GM12878 (cell line): ENCODE measurements at regions not wholly inside any gene's neighbourhood (a gene's known extent, or its start where the extent isn't known, plus 50 kb on each side); places are given as distances from the start of the nearest gene placed in this dataset.

ENCODE experiments used
- ATAC-seq: fragments of 200-7000 bp; cut with Tn5 transposase; 3 replicates; pipeline ENCODE4 v1.9.1; 2020; ENCODE audit warnings: mild to moderate bottlenecking, moderate library complexity
- BruUV-seq: library from RNA; stranded (reverse); fragments of 400-500 nt; replicated peaks from 2 replicates; lab custom pipeline; 2021; lab: Mats Ljungman, UMichigan
- CTCF ChIA-PET: fragments of 300-600 bp; sonication (Branson Sonifier 250); formaldehyde crosslinking; extraction: SDS; loops from one replicate; lab custom pipeline; 2021; ENCODE audit warnings: inconsistent platforms; lab: Yijun Ruan, JAX
- POLR2A ChIA-PET: fragments of 350-600 bp; formaldehyde crosslinking; extraction: SDS; loops from one replicate; lab custom pipeline; 2021; ENCODE audit warnings: inconsistent platforms; lab: Charles Lee
- RAD21 ChIA-PET: fragments of 300-600 bp; sonication (Branson Sonifier 250); formaldehyde crosslinking; loops from one replicate; lab custom pipeline; 2023; ENCODE audit warnings: antibody characterized with exemption; ENCODE audit not compliant: unreplicated experiment; lab: Charles Lee
- SMC1A ChIA-PET: fragments of 300-600 bp; sonication (Branson Sonifier 250); formaldehyde crosslinking; loops from one replicate; lab custom pipeline; 2023; ENCODE audit not compliant: unreplicated experiment, uncharacterized antibody; lab: Charles Lee
- DNase-seq: peaks from one replicate; pipeline ENCODE4 v3.0.0-alpha.2; 2011; ENCODE audit warnings: low read depth, low spot score
- FAIRE-seq: peaks from 3 replicates; lab custom pipeline; 2011; peaks lifted over from hg19 to GRCh38; lab: Jason Lieb, UNC
- H2AFZ ChIP-seq: 2 replicates; pipeline ENCODE4 v1.6.0; 2011; ENCODE audit warnings: low read depth, low read length, control low read depth; ENCODE audit not compliant: control insufficient read depth
- H3K27ac ChIP-seq: 2 replicates; pipeline ENCODE4 v1.5.1; 2011; ENCODE audit warnings: control low read depth; ENCODE audit not compliant: control insufficient read depth, insufficient read depth
- H3K27me3 ChIP-seq, 2 experiments: replicated peaks in 1 of 2; 2 replicates each; pipeline versions ENCODE4 v1.6.0 to v1.6.1; 2011; ENCODE audit warnings: low read length in 1 of 2; ENCODE audit not compliant: control insufficient read depth in 2 of 2, insufficient read depth in 2 of 2
- H3K36me3 ChIP-seq, 2 experiments: 2 replicates each; pipeline ENCODE4 v1.5.1; 2011; ENCODE audit warnings: low read length in 1 of 2; ENCODE audit not compliant: control insufficient read depth in 2 of 2, insufficient read depth in 2 of 2
- H3K4me1 ChIP-seq: 2 replicates; pipeline ENCODE4 v1.6.1; 2011; ENCODE audit warnings: mild to moderate bottlenecking, low read length, moderate library complexity, mixed read lengths; ENCODE audit not compliant: control insufficient read depth, insufficient read depth
- H3K4me2 ChIP-seq: 2 replicates; pipeline ENCODE4 v1.6.0; 2011; ENCODE audit warnings: control low read depth; ENCODE audit not compliant: control insufficient read depth, insufficient read depth
- H3K4me3 ChIP-seq: fragments of 200-600 bp; sonication (generic); 2 replicates; pipeline ENCODE4 v1.5.1; 2016
- H3K79me2 ChIP-seq: 2 replicates; pipeline ENCODE4 v1.6.0; 2011; ENCODE audit warnings: low read length; ENCODE audit not compliant: control insufficient read depth, insufficient read depth
- H3K9ac ChIP-seq: 2 replicates; pipeline ENCODE4 v1.8.0; 2011; ENCODE audit warnings: low read length, control low read depth, mixed read lengths; ENCODE audit not compliant: control insufficient read depth, insufficient read depth
- H3K9me3 ChIP-seq: replicated peaks from 3 replicates; pipeline ENCODE4 v1.5.1; 2011; ENCODE audit warnings: mild to moderate bottlenecking, low read length; ENCODE audit not compliant: control insufficient read depth, insufficient read depth
- H4K20me1 ChIP-seq: 2 replicates; pipeline ENCODE4 v1.6.0; 2011; ENCODE audit not compliant: control insufficient read depth, insufficient read depth
- BRCA1 ChIP-seq: IDR thresholded peaks from 2 replicates; pipeline ENCODE4 v1.6.1; 2011; ENCODE audit warnings: low read depth, low read length, improper control_type of control experiment
- PAX5 ChIP-seq: IDR thresholded peaks from 2 replicates; pipeline ENCODE4 v1.6.1; 2011; ENCODE audit warnings: low read depth, low read length, borderline replicate concordance
- SPI1 ChIP-seq: IDR thresholded peaks from 2 replicates; pipeline ENCODE4 v1.6.1; 2011; ENCODE audit warnings: low read depth, mild to moderate bottlenecking, low read length, moderate library complexity, borderline replicate concordance; ENCODE audit not compliant: insufficient read depth
- YBX1 ChIP-seq: fragments of 450-650 bp; IDR thresholded peaks from 2 replicates; pipeline ENCODE4 v1.6.1; 2016; ENCODE audit warnings: antibody characterized with exemption
- ZSCAN29 ChIP-seq: fragments of 450-650 bp; IDR thresholded peaks from 2 replicates; pipeline ENCODE4 v1.6.1; 2017; ENCODE audit warnings: mild to moderate bottlenecking, moderate library complexity
- WGBS: methylation state at CpG from one replicate; pipeline ENCODE4 v1.1.6; 2016; ENCODE audit warnings: low lambda C conversion rate; ENCODE audit not compliant: insufficient replicate concordance, insufficient coverage; ENCODE audit errors: missing lambda C conversion rate; 5-methylcytosine and 5-hydroxymethylcytosine counted together
- in situ Hi-C: fragments of 300-500 bp; cut with MboI; formaldehyde crosslinking; loops from 9 replicates; pipeline ENCODE4 v1.14.3; 2018; ENCODE audit warnings: mixed read lengths
- intact Hi-C: fragments of 100-400 bp; cut with micrococcal nuclease; formaldehyde crosslinking; loops from one replicate; pipeline ENCODE4 v1.14.2; 2022; ENCODE audit not compliant: unreplicated experiment
- TF ChIP-seq, protein P1 (sequence below): IDR thresholded peaks from 2 replicates; pipeline ENCODE4 v1.6.1; 2012; ENCODE audit warnings: mild to moderate bottlenecking, low read depth, low read length
- TF ChIP-seq, protein P2 (sequence below): fragments of 450-650 bp; IDR thresholded peaks from 2 replicates; pipeline ENCODE4 v1.6.1; 2014; ENCODE audit warnings: mild to moderate bottlenecking
- TF ChIP-seq, protein P3 (sequence below): IDR thresholded peaks from 2 replicates; pipeline ENCODE4 v1.6.1; 2011; ENCODE audit warnings: low read depth, low read length, improper control_type of control experiment, borderline replicate concordance
- TF ChIP-seq, protein P4 (sequence below): fragments of 450-650 bp; IDR thresholded peaks from 2 replicates; pipeline ENCODE4 v1.6.1; 2017; ENCODE audit warnings: mild to moderate bottlenecking
- TF ChIP-seq, protein P5 (sequence below): fragments of 450-650 bp; formaldehyde crosslinking; IDR thresholded peaks from 2 replicates; pipeline ENCODE4 v1.4.0; 2022; ENCODE audit warnings: mild to moderate bottlenecking, moderate library complexity

DNA sequence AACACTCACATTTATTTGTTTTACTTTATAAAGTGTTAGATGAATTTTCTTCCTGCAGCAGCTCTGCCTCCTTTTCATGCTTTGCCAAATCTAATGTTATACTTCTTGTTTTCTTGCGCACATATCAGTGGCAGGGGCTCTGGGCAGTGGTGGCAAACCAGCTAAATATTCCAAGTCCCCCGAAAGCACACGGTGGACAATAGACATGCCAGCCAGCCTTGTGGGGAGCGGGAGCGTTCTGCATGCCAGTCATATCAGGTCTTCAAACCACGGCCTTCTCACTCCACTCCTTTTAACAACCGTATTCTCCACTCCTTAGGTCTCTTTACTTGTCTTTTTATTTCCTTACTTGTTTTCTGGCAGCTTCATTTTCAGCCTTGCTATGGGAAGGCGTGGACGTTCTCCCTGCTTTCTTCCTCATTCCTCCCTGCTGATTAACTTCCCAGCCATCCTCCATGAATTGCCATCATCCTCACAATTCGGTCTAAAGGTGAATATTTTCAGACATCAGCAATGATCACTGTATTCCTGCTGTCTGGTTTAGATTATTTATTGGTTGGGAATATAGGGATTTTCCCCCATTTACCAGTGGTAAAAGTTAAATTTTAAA is 77.1 kb upstream of the WASF3 start:
- FAIRE-seq (no peak), DNase-seq (no peak), ATAC-seq (no peak)
- H3K9me3 ChIP-seq, result no peaks in the 10 kb centered on the region
- no peak overlapping the region for H3K4me3 ChIP-seq
- ChIA-PET POLR2A (no interaction called here), CTCF (interaction anchor here (1.1 to 3.7 kb wide), 2 partner anchors 219 to 295 kb away, joined by 3 to 30 read pairs; no protein-coding TSS in a partner anchor), SMC1A (interaction anchor here (0.6 to 1.1 kb wide), 2 partner anchors 295 to 1247 kb away, joined by 3 to 6 read pairs; no protein-coding TSS in a partner anchor), RAD21 (interaction anchor here (0.8 to 1.5 kb wide), 2 partner anchors 216 to 296 kb away, joined by 4 to 5 read pairs; no protein-coding TSS in a partner anchor)
- no peaks in the 10 kb centered on the region for H3K36me3 ChIP-seq
- no peaks in the 10 kb centered on the region for H4K20me1 ChIP-seq
- in situ Hi-C loops, result no loop called here
- peaks cover 0 to 3% of the 10 kb centered on the region in 2 experiments; a peak in 2 of 4 replicates for H3K27me3 ChIP-seq
- no peaks in the 10 kb centered on the region for H3K4me1 ChIP-seq
- 23% methylated on average over 10 of the region's 10 CpGs for WGBS
- H2AFZ ChIP-seq, result no peak overlapping the region
- no peak overlapping the region for H3K9ac ChIP-seq
- no TSS peak for BruUV-seq
- no peak overlapping the region for H3K27ac ChIP-seq
- no peak overlapping the region for H3K4me2 ChIP-seq
- H3K79me2 ChIP-seq, result no peaks in the 10 kb centered on the region
- intact Hi-C loops, result no loop called here
- TF ChIP-seq SPI1 (no peak), YBX1 (no peak), BRCA1 (no peak), ZSCAN29 (no peak), PAX5 (no peak)
- TF ChIP-seq, protein P1, sequence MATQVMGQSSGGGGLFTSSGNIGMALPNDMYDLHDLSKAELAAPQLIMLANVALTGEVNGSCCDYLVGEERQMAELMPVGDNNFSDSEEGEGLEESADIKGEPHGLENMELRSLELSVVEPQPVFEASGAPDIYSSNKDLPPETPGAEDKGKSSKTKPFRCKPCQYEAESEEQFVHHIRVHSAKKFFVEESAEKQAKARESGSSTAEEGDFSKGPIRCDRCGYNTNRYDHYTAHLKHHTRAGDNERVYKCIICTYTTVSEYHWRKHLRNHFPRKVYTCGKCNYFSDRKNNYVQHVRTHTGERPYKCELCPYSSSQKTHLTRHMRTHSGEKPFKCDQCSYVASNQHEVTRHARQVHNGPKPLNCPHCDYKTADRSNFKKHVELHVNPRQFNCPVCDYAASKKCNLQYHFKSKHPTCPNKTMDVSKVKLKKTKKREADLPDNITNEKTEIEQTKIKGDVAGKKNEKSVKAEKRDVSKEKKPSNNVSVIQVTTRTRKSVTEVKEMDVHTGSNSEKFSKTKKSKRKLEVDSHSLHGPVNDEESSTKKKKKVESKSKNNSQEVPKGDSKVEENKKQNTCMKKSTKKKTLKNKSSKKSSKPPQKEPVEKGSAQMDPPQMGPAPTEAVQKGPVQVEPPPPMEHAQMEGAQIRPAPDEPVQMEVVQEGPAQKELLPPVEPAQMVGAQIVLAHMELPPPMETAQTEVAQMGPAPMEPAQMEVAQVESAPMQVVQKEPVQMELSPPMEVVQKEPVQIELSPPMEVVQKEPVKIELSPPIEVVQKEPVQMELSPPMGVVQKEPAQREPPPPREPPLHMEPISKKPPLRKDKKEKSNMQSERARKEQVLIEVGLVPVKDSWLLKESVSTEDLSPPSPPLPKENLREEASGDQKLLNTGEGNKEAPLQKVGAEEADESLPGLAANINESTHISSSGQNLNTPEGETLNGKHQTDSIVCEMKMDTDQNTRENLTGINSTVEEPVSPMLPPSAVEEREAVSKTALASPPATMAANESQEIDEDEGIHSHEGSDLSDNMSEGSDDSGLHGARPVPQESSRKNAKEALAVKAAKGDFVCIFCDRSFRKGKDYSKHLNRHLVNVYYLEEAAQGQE, result no peak
- TF ChIP-seq, protein P2, sequence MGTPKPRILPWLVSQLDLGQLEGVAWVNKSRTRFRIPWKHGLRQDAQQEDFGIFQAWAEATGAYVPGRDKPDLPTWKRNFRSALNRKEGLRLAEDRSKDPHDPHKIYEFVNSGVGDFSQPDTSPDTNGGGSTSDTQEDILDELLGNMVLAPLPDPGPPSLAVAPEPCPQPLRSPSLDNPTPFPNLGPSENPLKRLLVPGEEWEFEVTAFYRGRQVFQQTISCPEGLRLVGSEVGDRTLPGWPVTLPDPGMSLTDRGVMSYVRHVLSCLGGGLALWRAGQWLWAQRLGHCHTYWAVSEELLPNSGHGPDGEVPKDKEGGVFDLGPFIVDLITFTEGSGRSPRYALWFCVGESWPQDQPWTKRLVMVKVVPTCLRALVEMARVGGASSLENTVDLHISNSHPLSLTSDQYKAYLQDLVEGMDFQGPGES, result no peak
- TF ChIP-seq, protein P3, sequence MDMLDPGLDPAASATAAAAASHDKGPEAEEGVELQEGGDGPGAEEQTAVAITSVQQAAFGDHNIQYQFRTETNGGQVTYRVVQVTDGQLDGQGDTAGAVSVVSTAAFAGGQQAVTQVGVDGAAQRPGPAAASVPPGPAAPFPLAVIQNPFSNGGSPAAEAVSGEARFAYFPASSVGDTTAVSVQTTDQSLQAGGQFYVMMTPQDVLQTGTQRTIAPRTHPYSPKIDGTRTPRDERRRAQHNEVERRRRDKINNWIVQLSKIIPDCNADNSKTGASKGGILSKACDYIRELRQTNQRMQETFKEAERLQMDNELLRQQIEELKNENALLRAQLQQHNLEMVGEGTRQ, result no peak
- TF ChIP-seq, protein P4, sequence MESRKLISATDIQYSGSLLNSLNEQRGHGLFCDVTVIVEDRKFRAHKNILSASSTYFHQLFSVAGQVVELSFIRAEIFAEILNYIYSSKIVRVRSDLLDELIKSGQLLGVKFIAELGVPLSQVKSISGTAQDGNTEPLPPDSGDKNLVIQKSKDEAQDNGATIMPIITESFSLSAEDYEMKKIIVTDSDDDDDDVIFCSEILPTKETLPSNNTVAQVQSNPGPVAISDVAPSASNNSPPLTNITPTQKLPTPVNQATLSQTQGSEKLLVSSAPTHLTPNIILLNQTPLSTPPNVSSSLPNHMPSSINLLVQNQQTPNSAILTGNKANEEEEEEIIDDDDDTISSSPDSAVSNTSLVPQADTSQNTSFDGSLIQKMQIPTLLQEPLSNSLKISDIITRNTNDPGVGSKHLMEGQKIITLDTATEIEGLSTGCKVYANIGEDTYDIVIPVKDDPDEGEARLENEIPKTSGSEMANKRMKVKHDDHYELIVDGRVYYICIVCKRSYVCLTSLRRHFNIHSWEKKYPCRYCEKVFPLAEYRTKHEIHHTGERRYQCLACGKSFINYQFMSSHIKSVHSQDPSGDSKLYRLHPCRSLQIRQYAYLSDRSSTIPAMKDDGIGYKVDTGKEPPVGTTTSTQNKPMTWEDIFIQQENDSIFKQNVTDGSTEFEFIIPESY, result no peak
- TF ChIP-seq, protein P5, sequence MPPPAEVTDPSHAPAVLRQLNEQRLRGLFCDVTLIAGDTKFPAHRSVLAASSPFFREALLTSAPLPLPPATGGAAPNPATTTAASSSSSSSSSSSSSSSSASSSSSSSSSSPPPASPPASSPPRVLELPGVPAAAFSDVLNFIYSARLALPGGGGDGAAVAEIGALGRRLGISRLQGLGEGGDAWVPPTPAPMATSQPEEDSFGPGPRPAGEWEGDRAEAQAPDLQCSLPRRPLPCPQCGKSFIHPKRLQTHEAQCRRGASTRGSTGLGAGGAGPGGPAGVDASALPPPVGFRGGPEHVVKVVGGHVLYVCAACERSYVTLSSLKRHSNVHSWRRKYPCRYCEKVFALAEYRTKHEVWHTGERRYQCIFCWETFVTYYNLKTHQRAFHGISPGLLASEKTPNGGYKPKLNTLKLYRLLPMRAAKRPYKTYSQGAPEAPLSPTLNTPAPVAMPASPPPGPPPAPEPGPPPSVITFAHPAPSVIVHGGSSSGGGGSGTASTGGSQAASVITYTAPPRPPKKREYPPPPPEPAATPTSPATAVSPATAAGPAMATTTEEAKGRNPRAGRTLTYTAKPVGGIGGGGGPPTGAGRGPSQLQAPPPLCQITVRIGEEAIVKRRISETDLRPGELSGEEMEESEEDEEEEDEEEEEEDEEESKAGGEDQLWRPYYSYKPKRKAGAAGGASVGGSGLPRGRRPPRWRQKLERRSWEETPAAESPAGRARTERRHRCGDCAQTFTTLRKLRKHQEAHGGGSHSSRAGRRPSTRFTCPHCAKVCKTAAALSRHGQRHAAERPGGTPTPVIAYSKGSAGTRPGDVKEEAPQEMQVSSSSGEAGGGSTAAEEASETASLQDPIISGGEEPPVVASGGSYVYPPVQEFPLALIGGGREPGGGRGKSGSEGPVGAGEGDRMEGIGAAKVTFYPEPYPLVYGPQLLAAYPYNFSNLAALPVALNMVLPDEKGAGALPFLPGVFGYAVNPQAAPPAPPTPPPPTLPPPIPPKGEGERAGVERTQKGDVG (CRISPR knock-in tag), result no peak
